Cardiac fibroblast (primary cell): ENCODE measurements at regions not wholly inside any gene's neighbourhood (a gene's known extent, or its start where the extent isn't known, plus 50 kb on each side); places are given as distances from the start of the nearest gene placed in this dataset.
A peak's percentile ranks its signal among the peaks of the same experiment; 100 is the strongest.

Experiments used
- DNase-seq, 2 donors: peaks; one replicate each; pipeline versions ENCODE4 v3.0.0 to v3.0.0-alpha.2; 2010; ENCODE audit warnings: low read depth in 2 of 2
- H3K4me3 ChIP-seq, 2 donors: replicated peaks in 1 of 2; 1 replicate in 1 of 2; 2 replicates in 1 of 2; pipeline ENCODE4 v1.5.1; 2011; ENCODE audit warnings: low read depth in 2 of 2, low read length in 2 of 2, mild to moderate bottlenecking in 2 of 2, moderate library complexity in 1 of 2
- TF ChIP-seq, protein P1 (sequence below): IDR thresholded peaks from one replicate; pipeline ENCODE4 v1.5.1; 2011; ENCODE audit warnings: low read depth, mild to moderate bottlenecking, low read length, inconsistent platforms

DNA sequence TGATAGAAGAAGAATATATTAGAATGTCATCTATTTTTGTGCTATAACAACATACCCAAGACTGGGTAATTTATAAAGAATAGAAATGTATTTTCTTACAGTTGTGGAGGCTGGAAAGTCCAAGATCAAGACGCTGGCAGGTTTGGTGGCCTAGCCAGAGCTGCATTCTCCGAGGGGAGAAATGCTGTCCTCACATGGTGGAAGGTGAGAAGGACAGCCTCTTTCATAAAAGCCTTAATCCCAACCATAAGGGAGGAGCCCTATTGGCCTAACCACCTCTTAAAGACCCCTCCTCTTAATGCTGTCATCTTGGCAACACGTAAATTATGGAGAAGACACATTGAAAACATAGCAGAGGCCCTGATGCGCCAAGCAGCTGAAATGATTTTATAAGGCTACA, 60.1 kb upstream of the KAZN start:
- no peak for DNase-seq
- no peak overlapping the region for H3K4me3 ChIP-seq
- TF ChIP-seq, protein P1, sequence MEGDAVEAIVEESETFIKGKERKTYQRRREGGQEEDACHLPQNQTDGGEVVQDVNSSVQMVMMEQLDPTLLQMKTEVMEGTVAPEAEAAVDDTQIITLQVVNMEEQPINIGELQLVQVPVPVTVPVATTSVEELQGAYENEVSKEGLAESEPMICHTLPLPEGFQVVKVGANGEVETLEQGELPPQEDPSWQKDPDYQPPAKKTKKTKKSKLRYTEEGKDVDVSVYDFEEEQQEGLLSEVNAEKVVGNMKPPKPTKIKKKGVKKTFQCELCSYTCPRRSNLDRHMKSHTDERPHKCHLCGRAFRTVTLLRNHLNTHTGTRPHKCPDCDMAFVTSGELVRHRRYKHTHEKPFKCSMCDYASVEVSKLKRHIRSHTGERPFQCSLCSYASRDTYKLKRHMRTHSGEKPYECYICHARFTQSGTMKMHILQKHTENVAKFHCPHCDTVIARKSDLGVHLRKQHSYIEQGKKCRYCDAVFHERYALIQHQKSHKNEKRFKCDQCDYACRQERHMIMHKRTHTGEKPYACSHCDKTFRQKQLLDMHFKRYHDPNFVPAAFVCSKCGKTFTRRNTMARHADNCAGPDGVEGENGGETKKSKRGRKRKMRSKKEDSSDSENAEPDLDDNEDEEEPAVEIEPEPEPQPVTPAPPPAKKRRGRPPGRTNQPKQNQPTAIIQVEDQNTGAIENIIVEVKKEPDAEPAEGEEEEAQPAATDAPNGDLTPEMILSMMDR, result no peak

DNA sequence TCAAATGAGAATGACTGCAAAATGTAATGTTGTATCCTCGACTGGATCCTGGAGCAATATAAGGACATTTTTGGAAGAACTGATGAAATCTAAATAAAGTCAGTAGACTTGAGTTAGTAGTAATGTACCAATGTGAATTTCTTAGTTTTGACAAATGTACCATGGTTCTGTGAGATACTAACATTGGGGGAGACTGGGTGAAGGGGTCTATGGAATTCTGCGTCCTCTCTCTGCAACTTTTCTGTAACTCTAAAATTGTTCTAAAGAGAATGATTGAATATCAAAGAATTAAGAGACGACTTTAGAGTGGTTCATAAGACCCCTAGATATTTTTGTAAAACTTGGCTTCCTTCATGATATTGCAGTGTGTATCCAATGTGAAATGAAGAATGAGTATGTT, 59.2 kb upstream of the KAZN start:
- no peak for DNase-seq
- H3K4me3 ChIP-seq, result no peak overlapping the region
- TF ChIP-seq, protein P1, result no peak

DNA sequence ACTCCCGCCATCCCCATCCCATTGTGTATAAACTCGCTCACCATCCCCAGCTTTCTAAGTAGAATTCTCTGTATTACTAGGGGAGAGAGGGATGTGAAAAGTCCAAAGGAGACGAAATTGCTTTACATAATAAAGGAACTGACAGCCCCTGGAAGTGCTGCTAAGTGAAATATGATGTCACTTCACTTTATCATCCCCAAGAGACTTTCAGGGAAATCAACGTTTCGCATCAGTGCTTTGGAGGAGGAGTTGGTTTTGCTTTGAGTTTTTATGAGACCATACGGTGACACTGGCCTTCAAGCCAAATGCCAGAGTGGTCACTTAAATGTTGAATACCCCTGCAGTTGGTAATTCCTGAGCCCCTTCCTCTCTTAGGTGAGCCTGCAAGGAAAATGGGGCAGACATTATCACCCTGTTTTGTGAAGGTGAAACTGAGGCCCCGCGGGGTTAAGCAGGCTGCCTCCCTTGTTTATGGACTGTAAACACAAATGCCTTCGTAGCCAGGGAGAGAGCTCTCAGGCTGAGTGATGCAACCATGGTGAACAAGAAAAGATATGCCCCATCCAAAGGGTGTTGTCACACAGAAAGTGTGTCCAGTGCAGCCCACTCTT, 58.4 kb upstream of the KAZN start:
- no peak for DNase-seq
- no peak overlapping the region for H3K4me3 ChIP-seq
- TF ChIP-seq, protein P1, result no peak

DNA sequence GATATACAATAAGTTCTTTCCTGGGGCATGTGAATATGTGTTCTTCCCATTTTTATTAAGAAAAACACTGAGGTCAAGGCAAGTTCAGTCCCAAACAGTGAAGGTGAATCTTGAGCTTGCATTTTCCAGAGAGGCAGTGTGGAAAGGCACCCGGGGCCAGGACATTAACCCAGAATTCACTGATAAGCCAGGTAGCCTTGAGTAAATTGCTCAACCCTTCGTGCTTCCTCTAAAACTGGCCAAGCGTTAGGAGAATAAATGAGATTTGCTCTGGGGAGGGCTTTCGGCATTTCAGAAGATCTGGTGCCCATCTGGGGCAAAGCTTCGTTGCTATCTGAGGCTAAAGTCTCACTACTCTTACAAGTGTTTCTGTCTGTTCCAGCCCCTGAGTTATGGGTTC, 57.1 kb upstream of the KAZN start:
- no peak overlapping the region for H3K4me3 ChIP-seq
- TF ChIP-seq, protein P1, result no peak
- no peak for DNase-seq

DNA sequence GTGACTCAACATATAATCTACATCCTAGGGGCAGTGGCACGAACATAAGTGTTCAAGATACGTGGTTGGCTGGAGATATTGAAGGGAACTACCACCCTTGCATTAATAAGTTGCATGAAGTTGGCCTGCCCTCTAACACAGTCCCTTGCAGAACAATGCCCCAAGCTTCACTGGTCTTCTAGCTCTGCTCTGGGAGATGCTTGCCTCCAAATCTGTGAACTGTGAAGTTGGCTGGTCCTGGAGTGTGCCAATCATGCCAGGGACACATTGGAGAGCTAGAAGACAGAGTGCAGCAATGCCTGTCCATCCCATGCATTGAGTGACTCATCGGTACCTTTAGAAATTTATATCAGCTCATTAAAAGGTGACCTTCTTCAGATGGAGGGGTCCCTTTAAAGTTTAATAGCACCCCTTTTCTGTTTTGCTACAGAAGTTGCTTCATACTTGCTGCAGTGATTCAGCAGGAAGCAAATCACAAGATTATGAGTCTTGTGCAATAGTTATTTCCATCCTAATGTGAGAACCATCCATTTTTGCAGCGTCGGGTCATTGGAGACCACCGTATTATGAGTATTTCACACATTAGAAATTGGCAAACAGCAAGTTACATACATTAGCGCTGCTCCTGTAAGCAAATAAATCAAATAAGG, 55.2 kb upstream of the KAZN start:
- TF ChIP-seq, protein P1, result no peak
- DNase-seq, result peak; percentile 33 to 81
- no peak overlapping the region for H3K4me3 ChIP-seq

DNA sequence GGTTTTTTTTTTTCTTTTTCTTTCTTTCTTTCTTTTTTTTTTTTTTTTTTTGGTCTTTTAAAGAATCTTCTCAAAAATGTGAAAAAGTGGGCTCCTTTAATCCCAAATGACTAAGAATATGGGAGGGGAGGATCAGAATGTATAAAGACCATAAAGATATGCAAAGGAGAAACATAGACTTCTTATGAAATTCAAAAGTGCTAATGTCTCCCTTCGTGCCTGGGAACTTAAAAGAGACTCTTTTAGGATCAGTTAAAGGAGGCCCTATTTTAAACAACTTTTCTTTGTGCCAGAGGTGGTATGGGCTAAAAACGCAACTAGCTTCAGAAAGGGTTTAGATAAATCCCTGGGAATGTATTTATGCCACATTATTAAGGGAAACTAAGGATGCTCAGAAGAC, 54.2 kb upstream of the KAZN start:
- H3K4me3 ChIP-seq, result no peak overlapping the region
- TF ChIP-seq, protein P1, result no peak
- no peak for DNase-seq
